ENCODE measurements at regions not wholly inside any gene's neighbourhood (a gene's known extent, or its start where the extent isn't known, plus 50 kb on each side); places are given as distances from the start of the nearest gene placed in this dataset.

DNA sequence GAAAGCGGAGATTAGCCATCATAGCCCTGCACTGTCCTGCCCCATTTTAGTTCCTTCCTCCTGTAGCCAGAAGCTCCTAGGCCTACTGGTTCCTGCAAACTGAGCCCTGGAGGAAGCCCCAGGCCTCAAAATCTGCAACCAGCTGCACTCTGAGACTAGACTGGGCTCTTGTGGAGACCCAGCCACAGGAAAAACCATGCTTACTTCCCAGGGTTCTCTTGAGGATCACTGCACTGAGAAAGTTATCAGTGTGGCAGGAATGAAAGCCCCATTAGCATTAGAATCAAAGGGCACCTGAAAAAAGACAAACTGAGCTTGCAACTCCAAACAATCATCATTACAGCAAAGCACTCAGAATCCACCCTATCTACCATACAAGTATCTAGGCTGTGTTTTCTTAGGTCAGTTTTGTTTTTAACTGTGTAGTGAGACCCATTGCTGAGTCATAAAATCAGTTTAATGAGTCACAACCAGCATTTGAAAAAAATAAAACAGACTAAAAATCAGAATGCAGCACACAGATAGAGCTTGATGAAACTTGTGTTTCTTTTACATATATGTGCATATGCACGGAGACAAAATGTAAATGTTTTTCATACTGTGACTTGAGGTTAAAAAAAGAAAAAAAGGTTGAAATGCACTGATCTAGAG is 91.0 kb downstream of the UNC5CL start:
- TF ChIP-seq, protein P1, sequence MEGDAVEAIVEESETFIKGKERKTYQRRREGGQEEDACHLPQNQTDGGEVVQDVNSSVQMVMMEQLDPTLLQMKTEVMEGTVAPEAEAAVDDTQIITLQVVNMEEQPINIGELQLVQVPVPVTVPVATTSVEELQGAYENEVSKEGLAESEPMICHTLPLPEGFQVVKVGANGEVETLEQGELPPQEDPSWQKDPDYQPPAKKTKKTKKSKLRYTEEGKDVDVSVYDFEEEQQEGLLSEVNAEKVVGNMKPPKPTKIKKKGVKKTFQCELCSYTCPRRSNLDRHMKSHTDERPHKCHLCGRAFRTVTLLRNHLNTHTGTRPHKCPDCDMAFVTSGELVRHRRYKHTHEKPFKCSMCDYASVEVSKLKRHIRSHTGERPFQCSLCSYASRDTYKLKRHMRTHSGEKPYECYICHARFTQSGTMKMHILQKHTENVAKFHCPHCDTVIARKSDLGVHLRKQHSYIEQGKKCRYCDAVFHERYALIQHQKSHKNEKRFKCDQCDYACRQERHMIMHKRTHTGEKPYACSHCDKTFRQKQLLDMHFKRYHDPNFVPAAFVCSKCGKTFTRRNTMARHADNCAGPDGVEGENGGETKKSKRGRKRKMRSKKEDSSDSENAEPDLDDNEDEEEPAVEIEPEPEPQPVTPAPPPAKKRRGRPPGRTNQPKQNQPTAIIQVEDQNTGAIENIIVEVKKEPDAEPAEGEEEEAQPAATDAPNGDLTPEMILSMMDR (IDR thresholded peaks at IDR 0.05; ENCODE audit: low read depth, low read length) = no peak
- H3K4me3 ChIP-seq (replicated peaks in 1 of 2; ENCODE audit: low read depth in 2 of 2, low read length in 2 of 2) = no peak overlapping the region
- peak; percentile 58 to 59 for DNase-seq (ENCODE audit: low read depth in 2 of 2)

- DNase-seq (ENCODE audit: low read depth in 2 of 2) = no peak
- TF ChIP-seq, protein P1 (IDR thresholded peaks at IDR 0.05; ENCODE audit: low read depth, low read length) = no peak
- no peak overlapping the region for H3K4me3 ChIP-seq (replicated peaks in 1 of 2; ENCODE audit: low read depth in 2 of 2, low read length in 2 of 2)
Observed at GRCh38 chr6:40946738-40947301, 92.2 kb downstream of the UNC5CL start.

DNA sequence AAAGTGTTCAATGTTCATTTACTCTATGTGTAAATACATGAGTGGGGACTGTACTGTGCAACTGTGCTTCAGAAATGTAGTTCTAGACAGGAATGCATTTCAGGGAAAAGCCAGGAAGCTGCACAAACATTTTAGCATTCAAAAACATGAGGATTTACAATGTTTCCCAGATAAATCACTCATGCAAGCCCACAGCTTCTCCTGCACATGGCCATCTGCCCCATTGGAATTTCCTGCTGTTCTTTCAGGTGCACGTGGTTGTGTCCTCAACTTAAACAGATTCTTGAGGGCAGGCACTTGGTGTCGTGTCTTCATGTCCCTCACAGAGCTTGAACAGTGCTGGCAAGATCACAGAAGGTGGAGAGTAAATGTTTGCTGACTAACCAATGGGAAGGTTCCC is 101.5 kb downstream of the UNC5CL start:
- DNase-seq (ENCODE audit: low read depth in 2 of 2) = peak in 1 of 2 donors; percentile 25
- no peak overlapping the region for H3K4me3 ChIP-seq (replicated peaks in 1 of 2; ENCODE audit: low read depth in 2 of 2, low read length in 2 of 2)
- TF ChIP-seq, protein P1 (IDR thresholded peaks at IDR 0.05; ENCODE audit: low read depth, low read length) = no peak

GRCh38 chr6:40936818-40937251 is 102.2 kb downstream of the UNC5CL start:
- peak; percentile 50 to 51 for DNase-seq (ENCODE audit: low read depth in 2 of 2)
- TF ChIP-seq, protein P1 (IDR thresholded peaks at IDR 0.05; ENCODE audit: low read depth, low read length) = no peak
- H3K4me3 ChIP-seq (replicated peaks in 1 of 2; ENCODE audit: low read depth in 2 of 2, low read length in 2 of 2) = no peak overlapping the region

- H3K4me3 ChIP-seq (replicated peaks in 1 of 2; ENCODE audit: low read depth in 2 of 2, low read length in 2 of 2) = no peak overlapping the region
- no peak for DNase-seq (ENCODE audit: low read depth in 2 of 2)
- TF ChIP-seq, protein P1 (IDR thresholded peaks at IDR 0.05; ENCODE audit: low read depth, low read length) = no peak
Observed at GRCh38 chr6:40933864-40934263, 105.2 kb downstream of the UNC5CL start.

DNA sequence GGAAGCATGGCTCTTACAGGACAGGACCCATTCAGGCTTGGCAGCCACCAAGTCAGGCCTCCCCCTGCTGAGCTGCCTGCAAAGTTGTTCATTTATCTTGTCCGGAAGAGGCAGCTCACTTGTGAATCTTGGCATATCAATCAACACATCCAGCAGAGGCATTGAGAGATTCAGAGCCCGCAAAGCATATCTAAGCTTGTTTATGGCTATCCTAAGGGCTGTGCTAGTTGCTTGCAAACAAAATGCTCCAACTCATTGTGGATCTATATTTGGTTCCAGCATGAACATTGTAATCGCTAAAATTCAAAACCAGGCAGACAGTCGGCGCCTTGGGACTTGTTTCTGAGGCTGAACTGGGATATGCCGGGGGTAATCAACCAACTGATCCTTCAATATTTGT is 106.1 kb downstream of the UNC5CL start:
- TF ChIP-seq, protein P1 (IDR thresholded peaks at IDR 0.05; ENCODE audit: low read depth, low read length) = no peak
- DNase-seq (ENCODE audit: low read depth in 2 of 2) = no peak
- H3K4me3 ChIP-seq (replicated peaks in 1 of 2; ENCODE audit: low read depth in 2 of 2, low read length in 2 of 2) = no peak overlapping the region
